SIG-M5 treated with dmso at 0.1 percent for 504 hours (cell line): ENCODE measurements at regions not wholly inside any gene's neighbourhood (a gene's known extent, or its start where the extent isn't known, plus 50 kb on each side); places are given as distances from the start of the nearest gene placed in this dataset.
A peak's percentile ranks its signal among the peaks of the same experiment; 100 is the strongest.
"Not testable (repeated sequence)": the region's sequence is repeated elsewhere in the genome, so short reads cannot be mapped to it uniquely, and the experiment has no call there.

Experiments used
- DNase-seq: peaks from one replicate; lab custom pipeline; 2025; ENCODE audit not compliant: unreplicated experiment; lab: John Stamatoyannopoulos, UW

GRCh38 chr5:101278011-101278687, 375.1 kb upstream of the ST8SIA4 start:
- DNase-seq, result peak; percentile 37

GRCh38 chr5:101271945-101272344, 368.9 kb upstream of the ST8SIA4 start:
- DNase-seq, result no peak

DNA sequence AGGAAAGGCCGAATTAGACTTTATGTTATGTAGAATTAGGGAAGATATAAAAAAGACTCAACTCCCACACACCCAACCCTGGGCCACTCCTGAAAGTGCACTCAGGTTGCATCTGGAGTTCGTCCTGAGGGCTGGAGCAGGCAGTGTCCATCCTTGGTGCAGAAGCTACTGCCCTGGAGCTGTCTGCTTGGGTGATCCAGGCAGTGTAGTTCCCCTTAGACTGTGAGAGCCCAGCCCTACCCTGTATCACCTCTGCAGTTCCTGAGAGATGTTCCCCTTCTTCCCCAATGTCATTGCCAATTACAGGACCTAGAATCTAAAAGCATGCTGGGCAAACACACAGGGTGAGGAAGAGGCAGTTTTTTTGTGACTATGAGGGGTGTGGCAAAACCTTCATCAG, 368.3 kb upstream of the ST8SIA4 start:
- no peak for DNase-seq

GRCh38 chr5:101260857-101261256, 357.8 kb upstream of the ST8SIA4 start:
- DNase-seq, result no peak

DNA sequence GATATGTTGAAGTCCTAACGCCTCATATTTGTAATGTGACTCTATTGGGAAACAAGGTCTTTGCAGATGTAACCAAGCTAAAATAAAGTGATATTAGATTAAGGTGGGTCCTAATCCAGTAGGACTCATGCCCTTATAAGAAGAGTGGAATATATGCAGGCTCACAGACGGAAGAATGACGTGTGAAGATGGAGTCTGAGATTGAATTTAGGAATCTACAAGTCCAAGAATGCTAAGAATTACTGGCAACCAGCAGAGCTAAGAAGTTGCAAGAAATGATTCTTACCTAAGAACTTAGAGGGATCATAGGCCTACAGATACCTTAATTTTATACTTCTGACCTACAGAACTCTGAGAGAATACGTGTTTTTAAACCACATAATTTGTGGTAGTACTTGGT, 350.0 kb upstream of the ST8SIA4 start:
- DNase-seq, result no peak

- no peak for DNase-seq
Measured at GRCh38 chr5:101244621-101245020, 341.5 kb upstream of the ST8SIA4 start.

DNA sequence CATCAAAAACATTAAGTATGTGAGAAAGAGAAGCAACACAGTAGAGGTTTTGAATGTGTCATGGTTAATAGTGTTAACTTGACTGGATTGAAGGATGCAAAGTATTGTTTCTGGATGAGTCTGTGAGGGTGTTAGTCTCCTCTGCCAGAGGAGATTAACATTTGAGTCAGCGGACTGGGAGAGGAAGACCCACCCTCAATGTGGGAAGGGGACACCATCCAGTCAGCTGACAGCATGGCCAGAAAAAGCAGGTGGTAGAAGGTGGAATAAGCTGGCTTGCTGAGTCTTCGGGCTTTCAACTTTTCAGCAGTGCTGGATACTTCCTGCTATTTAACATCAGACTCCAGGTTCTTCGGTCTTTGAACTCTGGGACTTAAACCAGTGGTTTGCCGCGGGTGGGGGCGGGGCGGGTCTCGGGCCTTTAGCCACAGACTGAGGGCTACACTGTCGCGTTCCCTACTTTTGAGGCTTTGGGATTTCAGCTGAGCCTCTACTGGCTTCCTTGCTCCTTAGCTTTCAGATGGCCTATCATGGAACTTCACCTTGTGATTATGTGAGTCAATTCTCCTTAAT, 309.9 kb upstream of the ST8SIA4 start:
- no peak for DNase-seq

GRCh38 chr5:101206534-101206933, 303.5 kb upstream of the ST8SIA4 start:
- DNase-seq, result no peak

- not testable (repeated sequence) for DNase-seq
Measured at GRCh38 chr5:101205065-101205464, 302.0 kb upstream of the ST8SIA4 start.

GRCh38 chr5:101180365-101180764, 277.3 kb upstream of the ST8SIA4 start:
- DNase-seq, result not testable (repeated sequence)

GRCh38 chr5:101176605-101177004, 273.5 kb upstream of the ST8SIA4 start:
- DNase-seq, result no peak

DNA sequence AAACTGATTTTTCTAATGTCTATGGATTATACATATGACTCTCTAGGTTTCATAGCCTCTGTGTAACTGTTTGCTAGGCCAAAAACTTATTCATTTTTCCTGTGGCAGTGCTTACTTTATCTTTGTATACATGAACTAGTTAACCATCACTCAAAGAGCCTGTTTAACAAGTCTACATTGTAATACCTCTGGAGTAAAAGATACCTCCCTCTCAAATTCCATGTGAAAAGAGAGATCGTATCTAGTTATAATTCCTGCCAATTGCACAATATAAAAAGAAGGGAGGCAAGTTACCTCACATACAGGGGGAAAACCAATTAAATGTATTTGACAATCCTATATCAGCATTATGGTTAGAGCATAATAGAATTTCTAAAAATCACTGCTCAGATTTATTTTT, 271.9 kb upstream of the ST8SIA4 start:
- DNase-seq, result peak; percentile 52

- DNase-seq, result no peak
Measured at GRCh38 chr5:101163088-101163487, 260.0 kb upstream of the ST8SIA4 start.

DNA sequence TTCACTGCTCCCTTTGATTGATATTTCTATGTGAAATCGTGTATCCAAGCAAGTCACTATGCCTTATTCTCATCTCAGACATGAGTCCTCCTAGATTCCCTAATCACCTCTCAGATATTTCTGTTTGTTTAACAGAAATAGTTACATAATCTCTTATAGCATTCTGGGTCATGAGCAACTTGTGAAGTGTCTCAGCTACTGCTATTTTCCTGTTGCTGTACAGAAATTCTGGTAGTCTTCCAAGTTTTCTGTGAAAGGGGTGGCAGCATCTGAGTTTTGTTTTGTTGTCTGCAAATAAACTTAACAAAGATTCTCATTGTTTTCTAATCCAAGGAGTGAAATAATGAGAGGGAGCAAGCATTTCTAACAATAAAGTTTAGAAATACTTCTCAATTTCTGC, 256.9 kb upstream of the ST8SIA4 start:
- no peak for DNase-seq

- no peak for DNase-seq
Measured at GRCh38 chr5:101159006-101159405, 255.9 kb upstream of the ST8SIA4 start.

DNA sequence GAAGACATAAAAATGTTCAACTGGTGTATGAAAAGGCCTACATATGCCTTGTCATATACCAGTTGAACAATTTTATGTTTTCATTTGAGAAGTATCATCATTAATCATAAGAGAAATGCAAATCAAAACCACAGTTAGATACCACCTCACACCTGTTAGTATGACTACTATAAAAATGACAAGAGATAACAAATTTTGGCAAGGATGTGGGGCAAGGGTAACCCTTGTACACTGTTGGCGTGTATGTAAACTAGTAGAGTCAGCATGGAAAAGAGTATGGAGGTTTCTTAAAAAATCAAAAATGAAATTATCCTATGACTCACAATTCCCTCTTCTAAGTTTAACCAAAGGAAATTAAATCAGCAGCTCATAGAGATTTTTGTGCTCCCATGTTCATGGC, 250.4 kb upstream of the ST8SIA4 start:
- DNase-seq, result no peak

- no peak for DNase-seq
Measured at GRCh38 chr5:101143526-101143925, 240.4 kb upstream of the ST8SIA4 start.

- no peak for DNase-seq
Measured at GRCh38 chr5:101142102-101142501, 239.0 kb upstream of the ST8SIA4 start.

GRCh38 chr5:101136454-101136853, 233.4 kb upstream of the ST8SIA4 start:
- DNase-seq, result peak; percentile 10

- no peak for DNase-seq
Measured at GRCh38 chr5:101123363-101123762, 220.3 kb upstream of the ST8SIA4 start.

GRCh38 chr5:101112645-101113044, 209.6 kb upstream of the ST8SIA4 start:
- no peak for DNase-seq

- DNase-seq, result peak; percentile 32
Measured at GRCh38 chr5:101103874-101104273, 200.8 kb upstream of the ST8SIA4 start.

DNA sequence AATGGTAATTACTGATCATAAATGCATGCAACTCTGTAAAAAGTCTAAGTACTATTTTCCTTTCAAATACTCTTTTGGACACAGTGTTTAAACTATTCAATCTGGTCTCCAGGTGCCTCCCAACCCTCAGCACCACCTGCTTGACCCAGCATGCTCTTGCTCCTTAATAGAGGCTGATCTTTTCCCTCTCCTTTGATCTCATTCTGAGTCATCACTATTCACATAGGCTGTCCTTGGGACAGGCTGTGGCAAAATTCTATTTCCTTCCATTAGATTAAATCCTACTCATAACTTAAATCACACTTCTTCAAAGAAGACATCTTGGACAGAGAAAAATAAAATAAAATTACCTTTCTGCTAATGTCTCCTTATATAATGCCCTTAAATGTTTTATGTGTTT, 199.4 kb upstream of the ST8SIA4 start:
- no peak for DNase-seq
